ENCODE measurements at regions not wholly inside any gene's neighbourhood (a gene's known extent, or its start where the extent isn't known, plus 50 kb on each side); places are given as distances from the start of the nearest gene placed in this dataset.

DNA sequence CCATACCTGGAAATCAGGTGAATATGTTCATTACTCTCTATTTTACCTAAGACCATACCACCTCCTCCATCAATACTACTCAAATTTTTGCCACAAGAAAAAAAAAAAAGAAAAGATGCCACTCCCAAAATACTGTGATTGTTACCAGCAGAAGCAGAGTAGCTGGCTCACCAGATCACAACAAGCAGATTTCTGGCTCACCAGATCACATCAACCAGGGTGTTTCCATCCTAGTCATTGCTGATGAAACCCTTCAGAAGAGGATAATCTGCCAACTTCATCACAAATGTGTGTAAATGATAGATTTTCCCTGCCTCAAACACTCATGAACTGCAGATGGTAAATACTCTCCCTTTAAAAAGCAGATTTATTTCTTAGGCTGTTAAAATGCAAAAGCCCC lies 109.7 kb upstream of the NAMPT start (continued):
- TF ChIP-seq, protein P1, sequence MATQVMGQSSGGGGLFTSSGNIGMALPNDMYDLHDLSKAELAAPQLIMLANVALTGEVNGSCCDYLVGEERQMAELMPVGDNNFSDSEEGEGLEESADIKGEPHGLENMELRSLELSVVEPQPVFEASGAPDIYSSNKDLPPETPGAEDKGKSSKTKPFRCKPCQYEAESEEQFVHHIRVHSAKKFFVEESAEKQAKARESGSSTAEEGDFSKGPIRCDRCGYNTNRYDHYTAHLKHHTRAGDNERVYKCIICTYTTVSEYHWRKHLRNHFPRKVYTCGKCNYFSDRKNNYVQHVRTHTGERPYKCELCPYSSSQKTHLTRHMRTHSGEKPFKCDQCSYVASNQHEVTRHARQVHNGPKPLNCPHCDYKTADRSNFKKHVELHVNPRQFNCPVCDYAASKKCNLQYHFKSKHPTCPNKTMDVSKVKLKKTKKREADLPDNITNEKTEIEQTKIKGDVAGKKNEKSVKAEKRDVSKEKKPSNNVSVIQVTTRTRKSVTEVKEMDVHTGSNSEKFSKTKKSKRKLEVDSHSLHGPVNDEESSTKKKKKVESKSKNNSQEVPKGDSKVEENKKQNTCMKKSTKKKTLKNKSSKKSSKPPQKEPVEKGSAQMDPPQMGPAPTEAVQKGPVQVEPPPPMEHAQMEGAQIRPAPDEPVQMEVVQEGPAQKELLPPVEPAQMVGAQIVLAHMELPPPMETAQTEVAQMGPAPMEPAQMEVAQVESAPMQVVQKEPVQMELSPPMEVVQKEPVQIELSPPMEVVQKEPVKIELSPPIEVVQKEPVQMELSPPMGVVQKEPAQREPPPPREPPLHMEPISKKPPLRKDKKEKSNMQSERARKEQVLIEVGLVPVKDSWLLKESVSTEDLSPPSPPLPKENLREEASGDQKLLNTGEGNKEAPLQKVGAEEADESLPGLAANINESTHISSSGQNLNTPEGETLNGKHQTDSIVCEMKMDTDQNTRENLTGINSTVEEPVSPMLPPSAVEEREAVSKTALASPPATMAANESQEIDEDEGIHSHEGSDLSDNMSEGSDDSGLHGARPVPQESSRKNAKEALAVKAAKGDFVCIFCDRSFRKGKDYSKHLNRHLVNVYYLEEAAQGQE (IDR thresholded peaks at IDR 0.05; ENCODE audit: low read depth), result no peak
- TF ChIP-seq SIN3A (IDR thresholded peaks at IDR 0.05; ENCODE audit: low read depth) (no peak), EZH2 (IDR thresholded peaks at IDR 0.05) (no peak)

DNA sequence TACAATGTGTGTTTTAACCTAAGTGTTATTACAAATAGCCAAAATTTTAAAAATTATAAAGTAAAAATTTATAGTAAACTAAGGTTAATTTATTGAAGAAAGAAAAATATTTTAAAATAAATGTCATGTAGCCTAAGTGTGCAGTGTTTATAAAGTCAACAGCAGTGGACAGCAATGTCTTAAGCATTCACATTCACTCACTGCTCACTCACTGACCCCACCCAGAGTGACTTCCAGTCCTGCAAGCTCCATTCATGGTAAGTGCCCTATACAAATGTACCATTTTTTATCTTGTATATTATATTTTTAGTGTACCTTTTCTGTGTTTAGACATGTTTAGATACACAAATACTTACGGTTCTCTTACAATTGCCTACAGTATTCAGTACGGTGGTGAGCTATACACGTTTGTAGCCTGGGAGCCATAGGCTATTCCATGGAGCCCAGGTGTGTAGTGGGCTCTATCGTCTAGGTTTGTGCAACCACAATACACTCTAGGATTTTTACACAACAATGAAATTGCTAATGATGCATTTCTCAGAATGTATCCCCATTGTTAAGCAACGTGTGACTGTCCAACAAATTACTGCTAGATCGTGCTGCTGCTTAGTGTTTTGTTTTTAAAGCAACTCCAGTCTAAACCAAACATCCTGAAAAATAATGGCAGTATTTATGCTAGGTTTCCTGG lies 108.9 kb upstream of the NAMPT start:
- no peak overlapping the region for H3K4me2 ChIP-seq (ENCODE audit: low read length)
- intact Hi-C loops (cut with micrococcal nuclease), result no loop called here
- H3K9me2 ChIP-seq (ENCODE audit: insufficient read depth), result 0 out of 2 replicates have a peak, but pooled peaks cover 3% of the 10 kb centered on the region
- no peaks in the 10 kb centered on the region for H3K36me3 ChIP-seq (ENCODE audit: control insufficient read depth in 1 of 2, insufficient read depth in 2 of 2, low read length in 2 of 2)
- ATAC-seq (no peak), DNase-seq (ENCODE audit: low read depth, low spot score) (no peak)
- H3K4me1 ChIP-seq (ENCODE audit: control insufficient read depth in 1 of 2, insufficient read depth in 2 of 2, low read length in 2 of 2), result no peaks in the 10 kb centered on the region
- H3K27ac ChIP-seq (ENCODE audit: low read depth, low read length), result no peak overlapping the region
- no peak overlapping the region for H3K4me3 ChIP-seq (replicated peaks in 1 of 2; ENCODE audit: low read depth in 1 of 2, low read length in 2 of 2)
- no peak overlapping the region for H3K9ac ChIP-seq (ENCODE audit: low read length)
- no peaks in the 10 kb centered on the region for H3K9me3 ChIP-seq (ENCODE audit: control insufficient read depth in 1 of 2, insufficient read depth in 1 of 2, low read depth in 1 of 2, low read length in 2 of 2)
- H3K27me3 ChIP-seq (ENCODE audit: insufficient read depth, low read length), result no peaks in the 10 kb centered on the region
- no TSS peak for BruUV-seq (replicated peaks)
- no peaks in the 10 kb centered on the region for H3K79me2 ChIP-seq (ENCODE audit: insufficient read depth, low read length)
- H4K20me1 ChIP-seq (ENCODE audit: insufficient read depth), result no peaks in the 10 kb centered on the region
- TF ChIP-seq SIN3A (IDR thresholded peaks at IDR 0.05; ENCODE audit: low read depth) (no peak), CEBPB (IDR thresholded peaks at IDR 0.05; ENCODE audit: low read depth) (no peak), EGR1 (IDR thresholded peaks at IDR 0.05; ENCODE audit: low read depth) (no peak), ELF1 (IDR thresholded peaks at IDR 0.05; ENCODE audit: borderline replicate concordance, low read depth) (no peak), FOSL1 (IDR thresholded peaks at IDR 0.05; ENCODE audit: low read depth) (no peak), YY1 (IDR thresholded peaks at IDR 0.05; ENCODE audit: extremely low read depth, insufficient replicate concordance, low read depth, low read length) (no peak), EZH2phosphoT487 (IDR thresholded peaks at IDR 0.05; ENCODE audit: borderline replicate concordance) (no peak)
- TF ChIP-seq, protein P2, sequence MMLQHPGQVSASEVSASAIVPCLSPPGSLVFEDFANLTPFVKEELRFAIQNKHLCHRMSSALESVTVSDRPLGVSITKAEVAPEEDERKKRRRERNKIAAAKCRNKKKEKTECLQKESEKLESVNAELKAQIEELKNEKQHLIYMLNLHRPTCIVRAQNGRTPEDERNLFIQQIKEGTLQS (IDR thresholded peaks at IDR 0.05), result no peak
- ChIA-PET CTCF (no interaction called here), RAD21 (ENCODE audit: low non-redundant PET in 1 of 2, low total read pairs in 2 of 2, uncharacterized antibody in 2 of 2, unreplicated experiment in 2 of 2) (no interaction called here), POLR2A (no interaction called here)
- H2AFZ ChIP-seq (ENCODE audit: low read depth, low read length, poor library complexity, severe bottlenecking), result no peak overlapping the region

All from HCT116 (cell line).